HG03521 (cell line): ENCODE measurements at regions not wholly inside any gene's neighbourhood (a gene's known extent, or its start where the extent isn't known, plus 50 kb on each side); places are given as distances from the start of the nearest gene placed in this dataset.
"Not testable (repeated sequence)": the region's sequence is repeated elsewhere in the genome, so short reads cannot be mapped to it uniquely, and the experiment has no call there.

ENCODE experiments used
- ATAC-seq: cut with Tn5 transposase; IDR thresholded peaks from one replicate; pipeline ENCODE4 v1.9.1; 2021; ENCODE audit warnings: mild to moderate bottlenecking, moderate library complexity; ENCODE audit not compliant: unreplicated experiment

DNA sequence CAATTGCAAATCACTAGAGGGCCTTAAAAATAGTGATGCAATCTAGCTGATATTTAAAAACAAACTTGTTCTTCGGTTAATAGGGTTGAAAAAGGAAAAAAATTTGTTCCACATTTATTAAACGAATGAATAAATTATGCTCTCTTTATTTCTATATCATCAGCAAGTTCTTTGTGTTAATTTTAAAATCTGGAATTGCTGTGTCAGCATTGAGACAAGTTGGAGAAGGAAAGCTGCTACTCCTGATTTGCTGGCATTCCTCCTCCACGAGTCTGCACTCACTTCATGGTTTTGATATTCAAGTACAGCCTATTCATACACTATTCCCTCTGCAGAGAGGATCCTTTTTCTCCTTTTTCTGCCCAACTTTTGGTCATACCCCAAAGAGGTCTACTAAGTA, 117.6 kb downstream of the MRPL39 start:
- no peak for ATAC-seq

DNA sequence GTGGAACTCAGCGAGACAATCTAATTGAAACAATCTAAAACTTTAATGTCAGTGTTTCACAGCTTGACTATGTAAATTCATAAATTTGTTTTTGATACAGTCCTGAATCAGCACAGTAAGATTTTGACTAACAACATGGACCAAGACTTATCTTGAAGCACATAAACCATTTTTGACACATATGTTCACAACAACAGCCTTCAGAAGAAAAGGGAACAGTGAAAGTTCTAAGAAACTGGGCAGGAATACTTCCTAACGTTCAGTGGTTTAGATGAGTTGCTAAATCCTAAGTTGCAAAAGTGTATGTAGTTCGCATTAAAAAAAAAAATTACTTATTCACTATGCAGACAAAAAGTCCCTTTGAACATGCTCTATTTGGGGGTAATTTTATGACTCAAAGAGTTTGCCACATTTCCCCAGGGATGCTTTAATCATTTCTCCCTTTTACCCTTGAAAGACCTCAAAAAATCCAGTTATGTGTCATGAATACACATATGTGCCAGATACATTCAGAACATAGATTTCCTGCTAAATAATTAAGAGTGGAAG, 120.2 kb downstream of the MRPL39 start:
- ATAC-seq = peak; percentile 48

DNA sequence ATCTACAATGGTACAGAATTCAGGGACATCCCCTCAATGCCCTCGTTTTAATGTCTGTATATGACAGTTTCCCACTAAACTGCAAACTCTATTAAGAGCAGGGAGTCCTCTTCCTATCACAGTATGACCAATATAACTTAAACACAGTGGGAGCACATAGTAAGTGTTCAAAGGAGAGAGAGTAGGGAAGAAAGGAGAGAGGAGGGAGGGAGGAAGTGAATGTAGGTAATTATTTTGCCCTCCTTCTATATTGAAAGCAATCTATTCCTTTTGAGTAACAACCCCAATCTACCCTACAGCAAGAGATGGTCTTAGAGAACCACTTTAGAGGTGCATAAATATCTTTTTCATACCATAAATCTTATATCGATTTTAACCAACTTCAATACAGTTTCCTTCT, 121.4 kb downstream of the MRPL39 start:
- no peak for ATAC-seq

DNA sequence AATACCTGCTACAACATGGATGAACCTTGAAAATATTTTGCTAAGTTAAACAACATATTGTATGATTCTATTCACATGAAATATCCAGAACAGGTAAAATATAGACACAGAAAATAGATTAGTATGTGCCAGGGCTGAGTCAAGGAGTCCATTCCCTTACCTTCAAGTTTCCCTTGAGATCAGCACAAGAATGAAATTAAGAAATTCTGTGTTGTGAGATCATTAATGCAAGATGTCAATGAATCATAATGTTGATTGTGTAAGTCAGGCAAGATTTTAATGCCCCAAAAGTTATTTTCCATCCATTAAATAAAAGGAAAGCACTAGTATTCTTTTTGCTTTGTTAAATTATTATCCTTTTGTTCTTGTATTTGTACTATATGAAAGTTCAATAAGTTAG, 139.4 kb downstream of the MRPL39 start:
- ATAC-seq = no peak

DNA sequence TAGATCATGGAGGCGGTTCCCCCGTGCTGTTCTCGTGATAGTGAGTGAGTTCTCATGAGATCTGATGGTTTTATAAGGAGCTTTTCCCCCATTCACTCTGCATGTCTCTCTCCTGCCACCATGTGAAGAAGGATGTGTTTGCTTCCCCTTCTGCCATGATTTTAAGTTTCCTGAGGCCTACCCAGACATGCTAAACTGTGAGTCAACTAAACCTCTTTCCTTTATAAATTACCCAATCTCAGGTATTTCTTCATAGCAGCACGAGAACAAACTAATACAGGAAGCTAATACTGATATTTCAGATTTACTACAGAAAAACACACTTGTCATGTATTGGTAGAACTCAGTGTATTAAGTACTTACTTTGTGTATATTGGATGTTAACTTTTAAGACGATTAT, 140.2 kb downstream of the MRPL39 start:
- ATAC-seq = not testable (repeated sequence)

DNA sequence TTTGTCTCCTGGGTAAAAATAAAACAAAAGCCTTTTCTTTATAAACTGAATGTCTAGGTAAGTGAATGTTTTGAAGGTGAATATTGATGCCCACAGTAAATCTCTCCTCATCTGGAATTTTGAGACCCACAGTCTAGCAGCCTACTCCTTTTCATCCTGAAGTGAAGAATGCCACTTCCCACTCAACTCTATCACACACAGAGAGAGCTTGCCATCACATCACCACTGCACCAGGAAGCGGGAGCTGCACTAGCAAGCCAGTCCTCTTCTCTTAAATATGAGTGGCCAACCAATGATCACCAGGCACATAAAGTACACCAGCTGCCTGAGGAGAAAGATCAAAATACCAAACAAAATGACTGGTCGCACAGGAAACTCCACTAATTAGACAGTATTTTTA, 140.8 kb downstream of the MRPL39 start:
- no peak for ATAC-seq

DNA sequence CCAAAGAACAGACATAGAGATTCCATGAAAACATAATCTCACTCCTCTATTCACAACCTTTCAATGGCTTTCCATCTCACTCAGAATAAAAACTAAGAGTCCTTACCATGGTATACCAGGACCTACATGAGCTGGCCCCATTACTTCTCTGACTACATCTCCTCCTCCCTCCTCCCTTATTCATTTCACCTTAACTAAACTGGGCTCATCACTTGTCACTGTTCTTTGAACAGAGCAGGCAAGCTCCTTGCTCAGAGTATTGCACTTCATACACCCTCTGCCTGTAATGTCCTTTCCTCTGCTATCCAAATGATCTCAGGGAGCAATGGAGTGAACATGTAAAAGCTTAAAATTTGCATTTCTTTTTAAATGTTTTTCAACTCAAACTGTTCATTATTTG, 142.0 kb downstream of the MRPL39 start:
- ATAC-seq = no peak

DNA sequence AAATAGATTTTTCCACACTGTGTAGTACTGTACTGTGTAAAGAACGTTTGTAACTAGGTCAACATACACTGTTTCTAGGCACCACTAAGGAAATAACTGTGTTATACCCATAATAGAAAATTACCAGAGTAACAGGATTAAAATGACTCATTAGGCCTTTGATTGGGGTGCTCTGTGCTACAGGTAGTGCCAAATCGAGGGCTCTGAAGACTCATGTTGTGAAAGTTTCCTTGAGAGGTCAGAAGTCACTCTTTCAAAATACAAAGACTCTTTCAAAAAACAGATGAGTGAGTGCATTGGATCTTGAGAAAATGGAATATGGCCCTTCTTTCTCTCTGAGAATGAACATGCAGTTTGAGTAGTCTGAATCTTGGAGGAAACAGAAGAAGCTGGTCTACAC, 143.0 kb downstream of the MRPL39 start:
- peak; percentile 55 for ATAC-seq

DNA sequence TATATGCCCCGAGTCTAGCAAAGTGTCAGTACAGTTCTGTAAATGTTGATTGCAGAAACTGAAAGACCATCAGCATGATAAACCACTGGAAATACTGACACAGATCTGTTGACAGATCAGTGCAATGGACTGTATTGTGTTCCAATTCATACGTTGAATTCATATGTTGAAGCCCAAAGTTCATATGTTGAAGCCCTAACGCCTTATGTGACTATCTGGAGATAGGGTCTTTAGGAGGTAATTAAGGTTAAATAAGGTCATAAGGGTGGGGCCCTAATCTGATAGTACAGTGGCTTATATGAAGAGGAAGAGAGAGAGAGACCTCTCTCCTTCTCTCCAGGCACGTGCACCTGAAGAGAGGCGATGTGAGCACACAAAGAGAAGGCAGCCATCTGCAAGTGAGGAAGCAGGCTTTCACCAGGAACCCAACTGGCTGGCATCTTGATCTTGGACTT, 144.7 kb downstream of the MRPL39 start:
- ATAC-seq = peak; percentile 48

DNA sequence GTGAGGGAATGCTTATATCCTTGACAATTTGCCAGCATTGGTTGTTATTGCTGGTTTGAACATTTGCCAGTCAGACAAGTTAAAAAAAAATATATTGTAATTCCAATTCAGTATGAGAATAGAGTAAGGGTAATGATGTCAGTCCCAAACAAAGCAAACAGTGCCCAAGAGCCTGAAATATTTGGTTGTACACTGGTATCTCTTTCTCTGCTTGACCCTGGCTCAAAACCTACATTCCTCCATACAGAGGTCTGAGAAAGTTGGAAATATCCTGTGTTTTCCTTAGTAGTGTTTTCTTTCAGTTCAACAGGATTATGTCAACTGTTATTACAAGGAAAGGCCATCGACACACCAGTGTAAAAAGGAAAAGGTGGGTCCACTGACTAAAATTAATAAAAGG, 145.6 kb downstream of the MRPL39 start:
- ATAC-seq = no peak

DNA sequence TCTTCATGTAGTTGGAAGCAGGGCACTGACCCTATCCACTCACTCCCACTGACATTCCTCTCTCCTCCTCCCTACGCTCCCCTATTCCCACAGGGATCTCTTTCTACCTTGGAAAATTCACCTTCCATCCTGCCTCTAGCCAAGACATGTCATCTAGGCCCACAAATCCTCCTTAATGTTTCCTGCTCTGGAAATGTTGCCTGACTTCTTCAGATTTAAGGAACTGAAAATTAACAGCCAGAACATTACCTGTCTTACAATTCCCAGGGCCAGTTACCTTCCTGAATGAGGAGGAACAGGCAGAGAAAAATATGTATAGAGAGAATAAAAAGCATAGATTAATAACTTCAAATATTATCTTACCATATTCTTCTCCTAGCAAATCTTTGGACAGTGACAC, 147.3 kb downstream of the MRPL39 start:
- no peak for ATAC-seq

DNA sequence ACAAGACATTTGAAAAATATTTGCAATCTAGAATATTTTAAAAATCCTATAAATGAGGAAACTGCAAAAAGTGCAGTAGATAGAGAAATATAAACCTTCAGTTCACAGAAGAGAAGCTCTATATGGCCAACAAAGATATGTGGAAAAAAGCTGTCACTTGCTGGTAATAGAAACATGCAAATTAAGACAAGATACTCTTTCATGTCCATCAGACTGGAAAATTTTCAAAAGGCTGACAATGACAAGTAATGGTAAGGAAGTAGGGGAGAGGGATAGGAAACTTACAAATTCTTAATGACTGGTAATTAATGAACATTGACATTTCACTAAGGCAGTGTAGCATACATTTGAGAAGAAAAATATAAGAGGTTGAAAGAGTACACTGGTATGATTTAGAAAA, 147.9 kb downstream of the MRPL39 start:
- ATAC-seq = no peak

DNA sequence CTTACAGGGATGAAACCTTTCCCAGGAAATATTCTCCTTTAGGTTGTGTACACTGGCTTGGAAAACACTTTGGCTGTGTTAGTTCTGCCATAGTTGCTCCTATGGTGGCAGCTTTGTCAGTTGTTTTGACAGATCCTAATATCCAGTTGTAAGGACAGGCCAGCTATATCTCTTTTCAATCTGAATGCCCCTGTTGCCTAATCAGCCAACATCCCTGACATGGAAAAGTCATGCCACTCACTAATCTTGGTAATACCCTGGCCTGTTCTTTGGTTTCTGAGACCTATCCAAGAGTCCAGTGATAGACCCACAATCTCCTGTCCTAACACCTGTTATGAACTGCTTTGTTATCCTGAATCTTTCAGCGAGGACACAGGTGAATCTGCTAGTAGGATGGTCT, 148.8 kb downstream of the MRPL39 start:
- ATAC-seq = no peak

DNA sequence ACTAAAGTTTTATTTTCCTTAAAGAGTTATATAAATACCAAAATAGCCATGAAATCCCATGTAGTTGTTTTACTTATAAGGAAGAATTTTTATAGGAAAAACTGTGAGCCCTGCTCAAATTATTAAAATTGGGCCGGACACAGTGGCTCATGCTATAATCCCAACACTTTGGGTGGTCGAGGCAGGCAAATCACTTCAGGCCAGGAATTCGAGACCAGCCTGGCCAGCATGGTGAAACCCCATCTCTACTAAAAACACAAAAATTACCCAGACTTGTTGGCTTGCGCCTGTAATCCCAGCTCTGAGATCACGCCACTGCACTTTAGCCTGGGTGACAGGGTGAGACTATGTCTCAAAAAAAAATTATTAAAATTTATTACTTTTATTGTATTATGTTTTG, 149.3 kb downstream of the MRPL39 start:
- no peak for ATAC-seq

DNA sequence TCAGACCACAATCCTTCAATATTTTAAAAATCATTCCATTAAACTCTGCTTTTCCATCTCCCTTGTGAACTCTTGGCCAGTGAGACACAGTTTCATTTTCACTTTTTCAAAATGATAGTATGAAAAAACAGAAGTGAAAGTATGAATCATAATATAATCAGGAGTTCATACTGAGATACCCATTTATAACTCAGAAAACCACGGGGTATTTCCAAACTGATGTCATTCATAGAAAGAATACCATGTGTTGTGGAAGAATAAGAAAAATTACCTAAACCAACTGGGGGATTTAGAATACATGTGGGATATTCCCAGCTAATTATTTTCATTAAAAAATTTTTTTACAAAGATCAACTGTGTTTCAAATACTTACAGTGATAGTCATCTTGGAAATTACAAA, 149.9 kb downstream of the MRPL39 start:
- ATAC-seq = peak; percentile 49

DNA sequence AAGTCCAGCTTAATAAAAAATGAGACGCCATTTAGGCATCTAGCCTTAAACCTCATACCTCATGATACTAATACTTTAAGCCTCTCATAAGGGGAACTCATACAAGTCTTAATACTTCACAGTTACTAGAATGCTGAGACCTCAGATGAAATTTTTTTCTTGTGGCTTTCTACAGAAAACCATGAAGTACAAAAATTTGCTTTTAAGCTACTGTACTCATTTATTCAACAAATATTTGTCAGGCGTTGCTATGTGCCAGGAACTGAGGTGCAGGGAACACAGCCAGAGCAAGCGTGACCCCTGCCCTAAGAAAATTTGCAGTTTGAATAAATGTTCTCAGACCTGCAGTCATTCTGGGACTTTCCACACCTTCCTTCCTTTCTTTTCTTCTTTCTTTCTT, 150.6 kb downstream of the MRPL39 start:
- ATAC-seq = peak; percentile 44

DNA sequence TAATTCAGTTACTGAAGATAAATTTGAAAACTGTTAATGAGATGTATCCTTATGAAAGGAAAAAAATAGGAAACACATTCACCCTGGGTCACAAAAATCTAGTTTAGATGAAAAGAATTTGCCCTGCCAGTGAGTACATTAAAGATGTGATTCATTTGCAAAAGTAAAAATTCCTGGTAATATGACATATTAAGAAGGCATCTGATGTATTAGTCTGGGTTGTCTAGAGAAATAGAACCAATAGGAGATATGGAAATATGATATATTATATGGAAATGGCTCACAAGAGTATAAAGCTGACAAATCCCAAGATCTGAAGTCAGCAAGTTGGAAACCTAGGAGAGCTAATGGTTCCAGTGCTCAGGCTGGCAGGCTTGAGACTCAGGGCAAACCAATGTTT, 153.8 kb downstream of the MRPL39 start:
- no peak for ATAC-seq

DNA sequence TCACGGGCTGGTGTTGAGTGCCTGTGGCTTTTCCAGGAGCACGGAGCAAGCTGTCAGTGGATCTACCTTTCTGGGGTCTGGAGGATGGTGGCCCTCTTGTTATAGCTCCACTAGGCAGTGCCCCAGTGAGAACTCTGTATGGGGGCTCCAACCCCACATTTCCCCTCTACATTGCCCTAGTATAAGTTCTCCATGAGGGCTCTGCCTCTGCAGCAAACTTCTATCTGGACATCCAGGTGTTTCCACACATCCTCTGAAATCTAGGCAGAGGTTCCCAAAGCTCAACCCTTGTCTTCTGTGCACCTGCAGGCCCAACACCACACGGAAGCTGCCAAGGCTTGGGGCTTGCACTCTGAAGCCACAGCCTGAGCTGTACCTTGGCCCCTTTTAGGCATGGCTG, 157.3 kb downstream of the MRPL39 start:
- no peak for ATAC-seq

DNA sequence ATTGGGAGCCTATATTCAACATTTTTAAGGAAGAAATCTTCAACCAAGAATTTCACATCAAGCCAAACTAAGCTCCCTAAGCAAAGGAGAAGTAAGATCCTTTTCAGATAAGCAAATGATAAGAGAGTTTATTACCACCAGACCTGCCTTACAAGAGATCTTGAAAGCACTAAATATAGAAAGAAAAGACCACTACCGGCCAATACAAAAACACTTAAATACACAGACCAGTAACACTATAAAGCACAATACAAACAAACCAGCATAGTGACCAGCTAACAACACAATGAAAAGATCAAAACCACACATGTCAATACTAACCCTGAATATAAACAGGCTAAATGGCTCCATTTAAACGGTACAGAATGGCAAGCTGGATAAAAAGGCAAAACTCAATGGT, 165.4 kb downstream of the MRPL39 start:
- no peak for ATAC-seq

DNA sequence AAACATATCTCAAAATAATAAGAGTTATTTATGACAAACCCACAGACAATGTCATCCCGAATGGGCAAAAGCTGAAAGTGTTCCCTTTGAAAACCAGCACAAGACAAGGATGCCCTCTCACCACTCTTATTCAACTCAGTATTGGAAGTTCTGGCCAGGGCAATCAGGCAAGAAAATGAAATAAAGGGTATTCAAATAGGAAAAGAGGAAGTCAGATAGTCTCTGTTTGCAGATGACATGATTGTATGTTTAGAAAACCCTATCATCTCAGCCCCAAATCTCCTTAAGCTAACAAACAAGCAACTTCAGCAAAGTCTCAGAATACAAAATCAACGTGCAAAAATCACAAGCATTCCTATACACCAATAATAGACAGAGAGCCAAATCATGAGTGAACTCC, 169.8 kb downstream of the MRPL39 start:
- ATAC-seq = not testable (repeated sequence)

DNA sequence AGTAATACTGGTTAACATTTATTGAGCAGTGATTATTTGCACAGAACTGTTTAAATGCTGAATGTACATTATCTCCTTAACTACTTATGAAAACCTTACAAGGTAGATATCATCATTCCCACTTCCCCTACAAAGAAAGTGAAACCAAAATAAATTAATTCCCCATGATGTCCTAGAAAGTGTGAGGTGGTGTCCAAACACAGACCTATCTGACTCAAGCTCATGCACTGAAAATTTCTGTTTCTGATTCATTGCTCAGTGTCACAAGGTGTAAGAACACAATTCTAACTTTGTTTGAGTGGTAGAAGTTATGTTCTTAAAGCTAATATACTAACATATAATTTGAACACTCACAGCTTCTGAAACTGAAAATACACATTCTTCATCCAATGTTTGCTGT, 178.7 kb downstream of the MRPL39 start:
- peak; percentile 41 for ATAC-seq

DNA sequence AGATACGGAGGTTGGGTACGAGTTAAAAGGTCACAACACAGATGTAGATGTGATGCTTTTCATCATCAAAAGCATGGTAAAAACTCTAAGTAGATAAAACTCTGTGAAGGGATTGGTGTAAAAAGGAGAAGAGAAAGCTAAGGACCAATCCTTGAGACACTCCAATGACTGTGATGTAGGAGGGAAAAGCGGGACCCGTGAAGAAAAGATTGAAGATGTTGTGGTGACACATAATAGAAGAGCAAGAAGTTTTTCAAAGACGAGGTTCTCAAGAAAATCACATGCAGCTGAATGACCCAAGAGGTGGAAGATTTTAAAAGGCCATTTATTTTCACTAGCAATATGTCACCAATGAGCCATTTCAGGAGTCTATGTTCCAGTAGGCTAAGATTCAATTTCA, 179.5 kb downstream of the MRPL39 start:
- ATAC-seq = no peak

DNA sequence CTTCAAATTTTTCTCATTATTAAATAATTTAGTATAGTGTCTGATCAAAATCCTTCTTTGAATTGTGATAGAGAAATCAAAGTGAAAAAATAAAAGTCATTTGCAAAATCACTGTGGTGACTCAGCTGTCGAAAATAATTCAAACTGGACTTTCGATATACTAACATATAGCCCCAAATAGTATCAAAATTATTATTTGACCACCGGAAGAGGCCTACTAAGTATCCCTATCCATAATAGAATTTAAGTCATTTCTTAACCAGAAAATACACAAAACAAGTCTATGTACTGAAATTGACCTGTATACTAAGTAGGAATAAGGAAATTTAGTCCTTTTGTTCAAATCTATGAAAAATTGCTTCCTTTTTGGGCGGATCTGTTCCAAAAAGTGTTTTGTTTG, 180.7 kb downstream of the MRPL39 start:
- no peak for ATAC-seq

DNA sequence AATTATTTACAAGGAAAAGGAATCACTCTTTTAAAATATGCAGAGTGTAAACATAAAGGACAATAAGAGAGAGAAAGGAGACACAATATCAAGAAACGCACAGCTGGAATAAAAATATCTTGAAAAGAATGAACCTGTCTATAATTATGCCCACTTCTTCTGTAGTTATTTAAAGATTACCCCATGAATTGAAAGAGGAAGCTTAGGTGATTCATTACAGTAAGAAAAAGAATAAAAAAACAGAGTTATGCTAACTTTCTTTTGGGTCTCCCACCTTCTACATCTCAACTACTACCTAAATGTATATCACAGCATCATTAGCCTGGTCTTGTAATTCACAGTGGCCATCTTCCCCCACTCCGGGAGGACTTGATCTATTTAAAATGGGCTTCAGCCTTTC, 182.1 kb downstream of the MRPL39 start:
- no peak for ATAC-seq
